Vagina (tissue), 2 donors: ENCODE measurements at regions not wholly inside any gene's neighbourhood (a gene's known extent, or its start where the extent isn't known, plus 50 kb on each side); places are given as distances from the start of the nearest gene placed in this dataset.
"Not testable (repeated sequence)": the region's sequence is repeated elsewhere in the genome, so short reads cannot be mapped to it uniquely, and the experiment has no call there.

ENCODE experiments used
- DNase-seq, 2 donors: peaks; one replicate each; pipeline ENCODE4 v3.0.0-alpha.2; 2017; ENCODE audit errors: extremely low spot score in 2 of 2
- H3K27ac ChIP-seq: fragments of 200-600 bp; sonication (generic); one replicate; pipeline ENCODE4 v1.5.1; 2019
- H3K27me3 ChIP-seq: fragments of 200-600 bp; sonication (generic); one replicate; pipeline ENCODE4 v1.5.1; 2019
- H3K36me3 ChIP-seq, 2 donors: fragments of 200-600 bp; sonication (generic); one replicate each; pipeline ENCODE4 v1.5.1; 2017 to 2019
- H3K4me1 ChIP-seq: fragments of 200-600 bp; sonication (generic); one replicate; pipeline ENCODE4 v1.5.1; 2019
- H3K4me3 ChIP-seq, 2 donors: fragments of 200-600 bp; sonication (generic); 1 replicate in 1 of 2; 2 replicates in 1 of 2; pipeline ENCODE4 v1.5.1; 2016 to 2019
- H3K9me3 ChIP-seq: fragments of 200-600 bp; sonication (generic); one replicate; pipeline ENCODE4 v1.5.1; 2019
- POLR2A ChIP-seq, 2 donors: fragments of 450-650 bp; IDR thresholded peaks; one replicate each; pipeline ENCODE4 v1.6.1; 2017; ENCODE audit warnings: antibody characterized with exemption in 2 of 2, mild to moderate bottlenecking in 2 of 2, moderate library complexity in 2 of 2
- POLR2AphosphoS5 ChIP-seq, 2 donors: sonication (generic); formaldehyde crosslinking; IDR thresholded peaks; one replicate each; pipeline ENCODE4 v1.9.0; 2017; ENCODE audit warnings: antibody characterized with exemption in 2 of 2, mild to moderate bottlenecking in 2 of 2, low read depth in 1 of 2; ENCODE audit not compliant: insufficient read depth in 1 of 2
- intact Hi-C: fragments of 100-400 bp; cut with DNase I; formaldehyde crosslinking; loops from one replicate; pipeline ENCODE4 v1.15.1; 2023
- TF ChIP-seq, protein P1 (sequence below), 3 experiments: fragments of 450-650 bp in 2 of 3; fragments of 200-600 bp in 1 of 3; sonication (generic) in 1 of 3; IDR thresholded peaks; one replicate each; pipeline ENCODE4 v1.5.1; 2017 to 2019; ENCODE audit warnings: antibody characterized with exemption in 3 of 3, mild to moderate bottlenecking in 2 of 3, moderate library complexity in 2 of 3

DNA sequence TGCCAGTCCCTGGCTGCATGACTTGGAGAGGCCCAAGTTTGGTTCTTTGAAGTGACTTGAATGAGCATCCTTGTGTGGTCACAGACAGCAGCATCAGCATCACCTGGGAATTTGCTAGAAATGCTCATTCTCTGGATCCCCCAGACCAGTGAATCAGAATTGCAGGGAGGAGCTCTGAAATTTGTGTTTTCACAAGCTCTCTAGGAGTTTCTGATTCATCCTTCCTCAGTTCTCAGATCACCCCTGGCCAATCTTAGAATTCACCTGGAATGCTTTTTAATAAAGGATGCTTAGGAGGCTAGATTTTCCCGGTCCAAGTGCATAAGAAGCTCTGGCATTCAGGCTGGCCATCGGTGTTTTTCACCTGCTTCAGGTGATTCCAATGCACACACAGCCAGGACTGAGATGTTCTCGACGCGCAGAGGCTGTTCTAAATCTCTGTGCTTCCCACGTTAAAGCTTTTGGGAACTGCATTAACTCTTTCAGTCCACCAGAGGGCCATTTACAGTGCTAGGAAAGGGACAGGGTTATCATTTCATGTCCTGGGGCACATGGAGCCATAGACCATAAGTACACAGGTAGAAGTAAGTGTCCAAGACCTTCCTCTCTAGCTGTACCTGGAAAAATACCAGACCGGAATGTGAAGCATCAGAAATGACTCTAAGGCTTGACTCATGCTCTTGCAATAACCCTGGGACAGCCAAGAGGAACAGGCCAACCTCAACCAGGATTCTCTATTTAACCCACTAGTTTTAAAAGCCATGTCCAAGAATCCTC is 85.7 kb upstream of the XYLT1 start:
- no peak for DNase-seq
- Histone ChIP-seq H3K27ac (no peak overlapping the region), H3K4me1 (no peaks in the 10 kb centered on the region), H3K27me3 (no peaks in the 10 kb centered on the region), H3K9me3 (no peaks in the 10 kb centered on the region), H3K36me3 (no peaks in the 10 kb centered on the region), H3K4me3 (no peak overlapping the region)
- intact Hi-C loops, result no loop called here
- TF ChIP-seq POLR2A (IDR thresholded peaks at IDR 0.05), result no peak
- TF ChIP-seq, protein P1, sequence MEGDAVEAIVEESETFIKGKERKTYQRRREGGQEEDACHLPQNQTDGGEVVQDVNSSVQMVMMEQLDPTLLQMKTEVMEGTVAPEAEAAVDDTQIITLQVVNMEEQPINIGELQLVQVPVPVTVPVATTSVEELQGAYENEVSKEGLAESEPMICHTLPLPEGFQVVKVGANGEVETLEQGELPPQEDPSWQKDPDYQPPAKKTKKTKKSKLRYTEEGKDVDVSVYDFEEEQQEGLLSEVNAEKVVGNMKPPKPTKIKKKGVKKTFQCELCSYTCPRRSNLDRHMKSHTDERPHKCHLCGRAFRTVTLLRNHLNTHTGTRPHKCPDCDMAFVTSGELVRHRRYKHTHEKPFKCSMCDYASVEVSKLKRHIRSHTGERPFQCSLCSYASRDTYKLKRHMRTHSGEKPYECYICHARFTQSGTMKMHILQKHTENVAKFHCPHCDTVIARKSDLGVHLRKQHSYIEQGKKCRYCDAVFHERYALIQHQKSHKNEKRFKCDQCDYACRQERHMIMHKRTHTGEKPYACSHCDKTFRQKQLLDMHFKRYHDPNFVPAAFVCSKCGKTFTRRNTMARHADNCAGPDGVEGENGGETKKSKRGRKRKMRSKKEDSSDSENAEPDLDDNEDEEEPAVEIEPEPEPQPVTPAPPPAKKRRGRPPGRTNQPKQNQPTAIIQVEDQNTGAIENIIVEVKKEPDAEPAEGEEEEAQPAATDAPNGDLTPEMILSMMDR (IDR thresholded peaks at IDR 0.05), result no peak
- TF ChIP-seq POLR2AphosphoS5 (IDR thresholded peaks at IDR 0.05; ENCODE audit: insufficient read depth in 1 of 2, low read depth in 1 of 2), result no peak

DNA sequence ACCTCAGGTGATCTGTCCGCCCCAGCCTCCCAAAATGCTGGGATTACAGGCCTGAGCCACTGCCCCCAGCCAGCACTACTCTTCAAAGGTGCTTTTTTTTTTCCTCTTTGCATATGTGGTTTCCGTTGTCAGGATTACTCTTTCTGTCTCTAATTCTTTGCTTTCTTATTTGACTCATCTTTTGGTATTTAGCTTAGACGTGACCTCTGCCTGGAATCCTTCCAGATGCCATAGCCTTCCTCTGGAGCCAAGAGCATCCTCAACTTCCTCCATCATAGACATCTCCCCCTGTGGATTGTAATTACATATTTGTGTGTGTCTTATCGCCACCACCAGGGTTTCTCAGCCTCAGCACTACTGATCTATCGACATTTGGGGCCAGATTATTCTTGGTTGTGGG is 84.4 kb upstream of the XYLT1 start:
- TF ChIP-seq, protein P1 (IDR thresholded peaks at IDR 0.05), result no peak
- TF ChIP-seq POLR2AphosphoS5 (IDR thresholded peaks at IDR 0.05; ENCODE audit: insufficient read depth in 1 of 2, low read depth in 1 of 2) (no peak), POLR2A (IDR thresholded peaks at IDR 0.05) (no peak)
- H3K27ac ChIP-seq, result no peak overlapping the region
- H3K4me3 ChIP-seq, result no peak overlapping the region
- intact Hi-C loops, result no loop called here
- no peaks in the 10 kb centered on the region for H3K36me3 ChIP-seq
- H3K27me3 ChIP-seq, result no peaks in the 10 kb centered on the region
- H3K9me3 ChIP-seq, result no peaks in the 10 kb centered on the region
- no peaks in the 10 kb centered on the region for H3K4me1 ChIP-seq
- no peak for DNase-seq

DNA sequence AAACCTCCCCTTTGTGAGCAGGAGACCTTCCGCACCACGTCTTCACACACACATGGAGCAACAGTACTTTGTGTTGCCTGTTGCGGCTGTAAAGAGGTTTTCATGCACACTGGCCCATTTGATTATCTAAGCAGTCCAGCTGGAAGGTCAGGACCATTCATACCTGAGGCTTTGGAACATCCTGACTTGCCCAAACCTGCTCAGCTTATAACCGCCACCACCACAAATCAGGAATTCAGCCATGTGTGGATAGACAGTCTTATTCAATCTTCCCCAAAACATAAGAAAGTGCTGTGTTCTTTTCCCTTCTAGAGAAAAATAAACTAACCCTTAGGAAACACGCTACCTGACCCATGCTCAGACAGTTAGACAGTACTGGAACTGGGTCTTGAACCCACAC is 81.6 kb upstream of the XYLT1 start:
- Histone ChIP-seq H3K27ac (no peak overlapping the region), H3K27me3 (no peaks in the 10 kb centered on the region), H3K36me3 (no peaks in the 10 kb centered on the region), H3K9me3 (no peaks in the 10 kb centered on the region), H3K4me3 (no peak overlapping the region), H3K4me1 (no peaks in the 10 kb centered on the region)
- intact Hi-C loops, result no loop called here
- TF ChIP-seq POLR2A (IDR thresholded peaks at IDR 0.05) (no peak), POLR2AphosphoS5 (IDR thresholded peaks at IDR 0.05; ENCODE audit: insufficient read depth in 1 of 2, low read depth in 1 of 2) (no peak)
- TF ChIP-seq, protein P1 (IDR thresholded peaks at IDR 0.05), result no peak
- DNase-seq, result no peak

DNA sequence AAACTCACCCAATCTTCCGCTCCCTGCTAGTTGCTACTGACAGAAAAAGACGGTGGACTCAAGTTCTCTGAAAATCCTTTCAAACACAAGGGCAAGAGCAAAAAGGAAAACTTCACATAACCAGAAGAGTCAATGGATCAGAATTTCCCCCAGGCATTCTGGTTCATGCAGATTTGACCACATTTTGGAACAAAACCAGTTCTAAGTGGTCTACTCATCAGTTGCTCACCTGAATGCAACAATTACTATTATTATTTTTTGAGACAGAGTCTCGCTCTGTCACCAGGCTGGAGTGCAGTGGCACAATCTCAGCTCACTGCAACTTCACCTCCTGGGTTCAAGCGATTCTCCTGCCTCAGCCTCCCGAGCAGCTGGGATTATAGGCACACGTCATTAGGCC is 80.9 kb upstream of the XYLT1 start:
- H3K4me1 ChIP-seq, H3K27me3 ChIP-seq, H3K27ac ChIP-seq, H3K36me3 ChIP-seq, DNase-seq, H3K4me3 ChIP-seq, H3K9me3 ChIP-seq, intact Hi-C loops: not testable (repeated sequence)

DNA sequence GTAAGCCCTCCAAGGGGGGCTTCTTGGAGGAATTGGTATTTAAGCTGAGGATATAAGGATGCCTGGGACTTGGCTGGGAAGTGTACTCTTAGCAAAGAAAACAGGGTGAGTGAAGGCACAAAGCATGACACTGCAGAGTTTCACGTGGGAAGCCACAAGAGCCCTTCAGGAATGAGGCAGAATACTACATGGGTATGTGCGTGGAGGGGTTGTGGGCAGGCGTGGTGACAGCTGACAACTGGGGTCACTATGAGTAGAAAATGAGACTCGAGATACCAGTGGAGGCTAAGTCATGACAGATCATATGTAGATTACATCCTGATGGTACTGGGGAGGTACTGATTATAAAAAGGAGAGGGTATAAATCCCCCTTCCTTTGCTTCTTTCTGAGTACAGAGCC is 78.1 kb upstream of the XYLT1 start:
- no peak for DNase-seq
- H3K27ac ChIP-seq, result no peak overlapping the region
- no peaks in the 10 kb centered on the region for H3K36me3 ChIP-seq
- no peaks in the 10 kb centered on the region for H3K27me3 ChIP-seq
- H3K4me1 ChIP-seq, result no peaks in the 10 kb centered on the region
- intact Hi-C loops, result no loop called here
- H3K9me3 ChIP-seq, result no peaks in the 10 kb centered on the region
- no peak for TF ChIP-seq POLR2A (IDR thresholded peaks at IDR 0.05)
- no peak overlapping the region for H3K4me3 ChIP-seq

DNA sequence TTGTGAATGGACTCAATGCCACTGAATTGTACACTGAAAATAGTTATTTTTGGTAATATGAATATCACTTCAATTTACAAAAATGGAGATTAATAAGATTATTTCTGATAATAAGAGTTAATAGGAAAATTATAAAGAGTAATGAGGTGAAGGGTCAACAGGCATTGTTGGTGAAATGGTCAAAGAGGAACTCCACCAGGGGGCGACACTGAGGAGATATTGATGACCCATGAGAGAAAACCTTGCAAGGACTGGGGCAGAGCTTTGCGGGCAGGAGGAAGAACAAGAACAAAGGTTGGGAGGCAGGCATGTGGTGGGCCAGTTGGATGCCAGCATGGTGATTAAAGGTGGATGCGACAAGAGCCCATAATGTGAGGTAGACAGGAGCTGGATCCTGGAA is 74.0 kb upstream of the XYLT1 start:
- no peaks in the 10 kb centered on the region for H3K27me3 ChIP-seq
- no peaks in the 10 kb centered on the region for H3K36me3 ChIP-seq
- TF ChIP-seq POLR2A (IDR thresholded peaks at IDR 0.05) (no peak), POLR2AphosphoS5 (IDR thresholded peaks at IDR 0.05; ENCODE audit: insufficient read depth in 1 of 2, low read depth in 1 of 2) (no peak)
- TF ChIP-seq, protein P1 (IDR thresholded peaks at IDR 0.05), result no peak
- intact Hi-C loops, result no loop called here
- no peak for DNase-seq
- H3K4me1 ChIP-seq, result no peaks in the 10 kb centered on the region
- H3K9me3 ChIP-seq, result no peaks in the 10 kb centered on the region
- H3K4me3 ChIP-seq, result no peak overlapping the region
- H3K27ac ChIP-seq, result no peak overlapping the region
